ENCODE measurements at regions not wholly inside any gene's neighbourhood (a gene's known extent, or its start where the extent isn't known, plus 50 kb on each side); places are given as distances from the start of the nearest gene placed in this dataset.

- Mint-ChIP-seq H3K27ac (no peak overlapping the region), H3K27me3 (ENCODE audit: low read depth) (no peaks in the 10 kb centered on the region), H3K9me3 (no peaks in the 10 kb centered on the region), H3K4me3 (no peak overlapping the region), H3K4me1 (peaks cover 8% of the 10 kb centered on the region), H3K36me3 (no peaks in the 10 kb centered on the region)
- CTCF ChIA-PET: no interaction called here
- TF ChIP-seq TEAD4 (CRISPR knock-in tag; IDR thresholded peaks at IDR 0.05): no peak
- no peak for TF ChIP-seq NFE2L1 (CRISPR knock-in tag; IDR thresholded peaks at IDR 0.05)
- TF ChIP-seq ZNF138 (CRISPR knock-in tag; conservative IDR thresholded peaks at IDR 0.05): no peak
- no peak for TF ChIP-seq HMGA2 (CRISPR knock-in tag; IDR thresholded peaks at IDR 0.05)
- TF ChIP-seq PRDM15 (CRISPR knock-in tag; IDR thresholded peaks at IDR 0.05): no peak
- TF ChIP-seq TCF7 (CRISPR knock-in tag; IDR thresholded peaks at IDR 0.05; ENCODE audit: low read depth): no peak
- DNase-seq (ENCODE audit: low spot score) (no peak), ATAC-seq (no peak)
- POLR2A ChIA-PET: no interaction called here
Observed at GRCh38 chr17:62862251-62862650, 54.1 kb upstream of the MARCHF10 start.

- DNase-seq (ENCODE audit: low spot score): no peak
- Mint-ChIP-seq H3K4me3 (no peak overlapping the region), H3K9me3 (no peaks in the 10 kb centered on the region), H3K27me3 (ENCODE audit: low read depth) (no peaks in the 10 kb centered on the region), H3K4me1 (peaks cover 8% of the 10 kb centered on the region), H3K27ac (no peak overlapping the region), H3K36me3 (no peaks in the 10 kb centered on the region)
- ChIA-PET CTCF (no interaction called here), POLR2A (no interaction called here)
- TF ChIP-seq MAX (CRISPR knock-in tag; IDR thresholded peaks at IDR 0.05) (no peak), FOXJ3 (CRISPR knock-in tag; IDR thresholded peaks at IDR 0.05; ENCODE audit: borderline replicate concordance) (no peak), ERG (CRISPR knock-in tag; IDR thresholded peaks at IDR 0.05) (no peak), ZNF532 (CRISPR knock-in tag; IDR thresholded peaks at IDR 0.05; ENCODE audit: borderline replicate concordance) (no peak), ZNF512 (CRISPR knock-in tag; IDR thresholded peaks at IDR 0.05; ENCODE audit: borderline replicate concordance) (no peak), SMAD4 (CRISPR knock-in tag; IDR thresholded peaks at IDR 0.05) (no peak), EMX1 (CRISPR knock-in tag; IDR thresholded peaks at IDR 0.05) (no peak), FOXP4 (CRISPR knock-in tag; IDR thresholded peaks at IDR 0.05) (no peak), IRF2 (CRISPR knock-in tag; IDR thresholded peaks at IDR 0.05; ENCODE audit: borderline replicate concordance, low read depth) (no peak), ATF2 (CRISPR knock-in tag; IDR thresholded peaks at IDR 0.05; ENCODE audit: borderline replicate concordance, low read depth) (no peak)
- ATAC-seq: peak; percentile 20; the same call in 1 of the 2 replicates
Observed at GRCh38 chr17:62860962-62861873, 53.1 kb upstream of the MARCHF10 start.
